NCI-H510A (cell line): ENCODE measurements at regions not wholly inside any gene's neighbourhood (a gene's known extent, or its start where the extent isn't known, plus 50 kb on each side); places are given as distances from the start of the nearest gene placed in this dataset.

Experiments
- DNase-seq: peaks from one replicate; lab custom pipeline; 2025; lab: John Stamatoyannopoulos, UW

DNA sequence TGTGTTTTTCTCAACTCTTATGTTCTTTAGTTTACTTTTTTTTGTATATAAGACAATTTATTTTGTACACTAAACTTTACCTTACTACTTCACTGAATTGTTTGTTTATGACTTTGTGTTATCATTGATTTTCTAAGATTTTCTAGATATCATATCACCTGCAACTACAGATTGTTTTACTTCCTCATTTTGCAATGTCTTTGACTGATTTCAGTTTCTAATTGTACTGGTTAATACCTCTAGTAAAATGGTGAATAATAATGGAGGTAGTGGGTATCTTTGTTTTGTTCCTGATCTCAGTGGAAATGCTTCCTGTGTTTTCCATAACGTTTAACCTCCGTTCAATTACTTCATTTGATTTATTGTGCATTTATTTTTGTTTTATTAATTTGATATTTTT lies 490.2 kb downstream of the TLL1 start:
- no peak for DNase-seq

- no peak for DNase-seq
These were observed 493.0 kb downstream of the TLL1 start for GRCh38 chr4:166366012-166366411.

GRCh38 chr4:166377578-166377977 lies 504.5 kb downstream of the TLL1 start:
- DNase-seq, result no peak

DNA sequence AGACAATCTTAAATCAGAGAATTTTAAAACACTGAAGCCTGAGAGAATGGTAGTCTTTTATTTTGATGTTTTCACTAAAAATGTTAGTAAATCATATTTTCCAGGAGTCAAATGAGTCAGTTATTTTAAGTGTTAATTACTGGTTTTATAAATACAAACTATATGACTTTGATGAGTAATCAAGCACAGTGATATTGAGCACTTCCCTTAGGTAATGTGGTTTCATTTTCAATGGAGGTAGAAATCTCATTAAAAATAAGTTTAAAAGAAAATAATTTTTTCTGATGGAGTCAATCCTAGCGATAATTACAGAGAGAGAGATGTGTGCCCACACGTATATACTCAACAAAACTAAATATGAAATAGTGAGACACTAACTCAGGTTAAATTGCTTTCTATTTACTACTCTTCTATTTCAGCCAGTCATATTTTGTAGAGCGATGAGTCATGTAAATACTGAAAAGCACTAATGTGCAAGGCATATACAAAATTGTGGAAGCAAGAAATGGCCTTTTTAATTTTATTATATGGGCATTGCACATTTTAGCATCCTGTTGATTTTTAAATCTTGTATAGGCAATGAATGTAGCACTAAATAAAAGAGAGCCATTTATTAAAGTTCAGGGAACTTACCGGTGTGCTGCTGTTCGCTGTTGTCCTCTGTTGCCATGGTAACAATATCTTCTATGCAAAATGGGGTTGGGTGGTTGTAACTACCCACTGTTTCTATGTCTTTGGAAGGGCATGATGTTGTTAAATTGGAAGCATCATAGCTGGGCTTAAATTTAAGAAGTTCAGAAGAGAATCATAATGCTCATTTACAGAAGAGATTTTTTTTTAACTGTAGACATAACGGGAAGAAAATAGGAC lies 513.7 kb downstream of the TLL1 start:
- DNase-seq, result no peak

DNA sequence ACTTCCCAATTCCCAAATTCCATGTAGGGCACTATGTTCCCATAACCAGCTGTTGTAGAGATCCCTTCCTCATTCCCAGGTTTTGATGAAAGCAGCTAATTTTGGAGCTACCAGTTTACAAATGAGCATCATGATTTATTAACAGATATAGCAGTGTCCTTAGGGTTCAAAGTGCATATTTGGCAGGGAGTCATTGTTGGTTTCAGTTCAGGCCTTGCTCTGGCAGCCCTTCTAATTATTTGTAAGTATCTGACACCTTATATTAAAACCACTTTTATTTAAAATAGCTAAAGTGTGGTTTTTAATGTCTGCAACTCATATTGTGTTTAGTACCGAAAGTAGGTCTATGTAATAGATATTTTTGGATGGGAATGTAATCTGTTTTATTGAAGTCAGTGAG lies 518.5 kb downstream of the TLL1 start:
- DNase-seq, result no peak

DNA sequence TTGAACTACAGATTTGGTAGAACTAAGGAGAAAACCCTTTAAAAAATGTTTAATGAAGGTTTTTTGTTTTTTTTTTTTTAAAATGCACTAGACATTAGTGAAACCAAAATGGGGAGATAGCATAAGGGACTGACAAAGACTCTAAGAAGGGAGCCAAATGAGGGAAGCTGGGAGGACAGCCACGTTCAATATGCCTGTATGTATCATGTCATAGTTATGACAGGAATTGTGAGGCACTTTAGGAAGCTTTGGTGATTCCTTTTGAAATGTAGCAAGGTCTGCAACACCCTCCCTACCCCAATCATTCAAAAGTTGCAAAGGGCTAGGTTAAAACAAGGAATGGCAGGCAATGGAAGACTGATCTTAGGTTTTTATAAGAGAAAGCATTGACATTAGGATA lies 526.0 kb downstream of the TLL1 start:
- no peak for DNase-seq

DNA sequence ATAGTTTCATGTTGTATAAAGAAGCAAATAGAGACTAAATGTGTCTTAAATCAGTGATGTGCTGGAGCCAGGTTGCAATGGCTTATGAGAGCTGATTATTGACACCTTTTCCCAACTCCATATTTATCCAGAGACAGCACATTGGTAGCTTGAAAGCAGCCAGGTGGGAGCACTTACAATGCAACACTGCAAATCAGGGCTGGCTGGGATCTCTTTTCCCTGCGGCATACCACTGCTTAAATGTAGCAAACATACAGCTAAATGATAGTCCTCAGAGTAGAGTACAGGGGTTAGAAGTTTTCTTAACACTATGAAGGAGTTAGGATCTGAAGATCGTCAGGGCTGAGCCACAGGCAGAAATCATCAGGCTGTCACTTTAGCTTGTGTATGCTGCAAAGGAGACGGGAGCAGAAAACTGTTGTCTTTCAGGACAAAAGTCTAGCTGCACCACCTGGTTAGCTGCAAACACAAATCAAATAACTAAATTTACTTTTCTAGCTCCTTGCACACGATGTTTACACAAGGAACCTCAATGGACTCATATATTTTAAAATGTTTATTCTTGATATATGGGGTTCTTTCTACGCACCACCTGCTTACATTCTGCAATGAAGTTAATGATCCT lies 527.3 kb downstream of the TLL1 start:
- DNase-seq, result no peak

- no peak for DNase-seq
These were observed 540.3 kb downstream of the TLL1 start for GRCh38 chr4:166413356-166413755.

DNA sequence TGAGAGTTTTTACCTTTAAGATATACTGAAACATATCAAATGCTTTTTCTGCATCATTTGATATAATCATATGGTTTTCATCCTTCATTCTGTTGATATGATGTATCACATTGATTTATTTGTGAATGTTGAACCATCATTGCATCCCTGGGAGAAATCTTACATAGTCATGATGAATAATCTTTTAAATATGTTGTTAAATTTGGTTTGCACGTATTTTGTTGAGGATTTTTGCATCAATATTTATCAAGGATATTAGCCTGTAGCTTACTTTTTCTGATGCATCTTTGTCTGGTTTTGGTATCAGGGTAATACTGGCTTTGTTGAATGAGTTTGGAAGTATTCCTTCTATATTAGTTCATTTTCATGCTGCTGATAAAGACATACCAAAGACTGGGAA lies 541.4 kb downstream of the TLL1 start:
- DNase-seq, result no peak

- no peak for DNase-seq
These were observed 542.7 kb downstream of the TLL1 start for GRCh38 chr4:166415749-166416148.

GRCh38 chr4:166421556-166422156 lies 548.6 kb downstream of the TLL1 start:
- DNase-seq, result no peak

DNA sequence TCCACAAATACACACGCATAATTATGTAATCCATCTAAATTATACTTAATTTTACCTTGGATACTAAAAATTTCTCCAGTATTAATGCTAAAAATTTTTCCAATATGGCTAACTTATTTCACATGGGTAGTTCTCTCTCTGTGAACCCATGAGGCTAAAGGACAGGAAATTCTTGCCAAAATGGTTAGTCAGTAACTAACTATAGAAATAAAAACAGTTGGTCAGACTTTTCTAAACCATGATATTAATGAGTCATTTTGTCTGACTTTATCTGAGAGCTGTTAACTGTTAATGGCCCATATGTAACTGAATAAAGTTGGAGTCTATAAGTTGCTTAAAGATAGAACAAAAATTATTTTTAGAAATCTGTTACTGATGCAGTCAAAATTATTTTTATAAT lies 549.4 kb downstream of the TLL1 start:
- no peak for DNase-seq

DNA sequence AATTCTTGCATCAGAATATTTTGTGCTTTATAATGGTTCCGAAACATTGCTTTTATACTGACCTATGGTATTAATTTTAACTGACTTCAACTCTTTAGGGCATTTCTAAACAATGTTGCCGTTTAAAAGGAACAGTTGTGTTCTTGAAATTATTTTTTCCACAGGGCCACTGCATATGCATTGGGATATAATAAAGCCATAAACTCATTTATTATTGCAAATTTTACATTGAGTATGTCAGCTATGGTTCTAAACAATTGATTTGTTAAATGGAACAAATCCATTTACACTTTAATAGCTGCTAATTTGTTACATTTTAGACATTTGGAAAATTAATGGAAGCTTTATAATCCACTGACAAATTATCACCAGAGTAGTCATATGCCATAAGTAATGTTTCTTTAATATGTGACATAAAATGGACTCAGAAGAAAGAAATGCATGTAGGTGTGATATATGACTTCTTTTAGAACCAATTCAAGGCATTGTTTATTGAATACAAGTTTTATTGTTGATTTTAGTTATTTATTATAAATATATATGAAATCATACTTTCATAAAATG lies 553.3 kb downstream of the TLL1 start:
- DNase-seq, result no peak

GRCh38 chr4:166432125-166432524 lies 559.1 kb downstream of the TLL1 start:
- no peak for DNase-seq

- DNase-seq, result no peak
These were observed 559.8 kb downstream of the TLL1 start for GRCh38 chr4:166432842-166433241.

GRCh38 chr4:166435449-166435848 lies 562.4 kb downstream of the TLL1 start:
- DNase-seq, result no peak

DNA sequence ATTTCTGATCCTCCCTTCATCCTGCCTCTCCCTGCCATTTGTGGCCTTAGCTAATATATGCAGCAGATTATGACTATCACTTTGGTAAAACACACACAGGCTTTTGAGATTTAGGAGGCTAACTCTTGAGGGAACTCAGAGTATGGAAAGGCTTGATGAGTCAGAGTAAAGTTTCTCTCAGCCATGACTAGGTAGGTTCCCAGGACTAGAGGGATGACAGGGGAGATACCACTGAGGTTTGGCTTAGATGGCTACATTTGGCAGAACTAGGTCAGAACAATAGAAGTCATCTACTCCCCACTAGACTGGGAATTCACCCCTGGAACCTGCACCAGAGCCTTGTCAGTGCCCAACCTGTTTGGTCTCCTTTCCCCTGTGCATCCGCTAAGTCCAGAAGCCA lies 585.7 kb downstream of the TLL1 start:
- no peak for DNase-seq

- no peak for DNase-seq
These were observed 586.6 kb downstream of the TLL1 start for GRCh38 chr4:166459621-166460020.

DNA sequence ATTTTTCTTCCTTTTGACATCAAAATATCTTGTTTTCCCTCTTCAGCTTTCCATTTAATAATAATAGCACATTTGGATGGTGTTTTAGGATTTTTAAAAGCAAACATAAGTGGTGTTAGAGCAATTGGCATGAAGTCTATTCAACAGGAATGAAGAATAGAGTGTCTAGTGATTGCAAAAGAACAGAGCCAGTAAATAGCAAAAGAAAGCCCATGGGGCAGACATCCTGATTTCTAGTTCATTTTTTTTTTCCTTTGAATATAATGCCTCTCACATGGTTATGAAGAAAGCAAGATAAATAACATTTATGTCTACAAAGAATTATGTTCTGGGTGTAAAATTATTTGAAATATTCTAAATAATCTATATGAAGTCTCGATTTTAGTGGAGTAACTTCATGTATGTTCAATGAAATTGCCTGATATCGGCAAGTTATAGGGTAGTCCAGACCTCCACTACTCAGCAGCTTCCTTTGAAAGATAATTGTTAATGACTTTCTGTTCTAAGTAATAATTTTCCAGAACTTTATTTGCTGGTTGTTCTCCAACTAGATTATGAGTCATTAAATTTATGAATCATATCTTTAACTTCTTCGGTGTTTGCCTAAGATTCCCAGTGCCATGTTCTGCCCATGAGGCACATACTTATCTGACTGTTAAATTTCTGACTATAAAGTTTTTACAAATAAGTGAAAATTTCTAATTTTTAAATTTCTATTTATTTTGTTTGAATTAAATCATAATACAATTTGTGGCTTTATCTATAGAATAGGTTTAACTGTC lies 587.9 kb downstream of the TLL1 start:
- DNase-seq, result no peak

GRCh38 chr4:166481055-166481454 lies 608.0 kb downstream of the TLL1 start:
- DNase-seq, result no peak

DNA sequence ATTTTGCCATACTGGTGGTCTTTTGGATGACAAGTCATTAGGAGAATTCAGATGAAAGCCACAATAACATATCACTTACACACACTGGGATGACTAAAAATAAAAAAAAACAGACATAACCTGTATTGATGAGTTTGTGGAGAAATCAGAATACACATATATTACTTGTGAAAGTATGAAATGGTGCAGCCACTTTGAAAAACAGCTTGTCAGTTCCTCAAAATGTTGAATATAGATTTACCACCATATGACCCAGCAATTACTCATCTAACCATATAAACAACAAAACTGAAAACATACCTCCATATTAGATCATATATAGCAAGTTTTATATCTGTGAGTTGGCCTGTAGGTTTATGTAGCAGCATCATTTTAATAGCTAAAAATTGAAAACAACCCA lies 608.7 kb downstream of the TLL1 start:
- no peak for DNase-seq

DNA sequence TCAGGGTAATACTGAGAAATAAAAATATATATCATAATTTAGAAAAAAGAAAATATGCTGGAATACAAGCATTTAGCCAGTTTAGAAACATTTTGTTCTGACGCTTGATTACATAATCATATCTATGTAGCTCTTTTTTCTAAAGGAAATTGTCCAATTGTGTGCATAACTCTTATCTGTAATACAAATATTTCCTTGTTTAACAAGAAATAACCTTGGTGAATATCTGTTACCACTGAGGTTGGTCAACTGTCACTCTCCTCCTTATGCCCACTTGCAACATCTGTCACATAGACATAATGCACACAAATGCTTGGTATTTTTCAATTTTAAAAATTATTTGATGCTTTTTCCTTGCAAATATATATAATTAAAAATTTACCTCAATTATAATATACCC lies 609.7 kb downstream of the TLL1 start:
- no peak for DNase-seq
